RWPE1 (cell line): ENCODE measurements at regions not wholly inside any gene's neighbourhood (a gene's known extent, or its start where the extent isn't known, plus 50 kb on each side); places are given as distances from the start of the nearest gene placed in this dataset.

Experiments
- CTCF ChIA-PET: fragments of 350-600 bp; sonication (Branson Sonifier 250); formaldehyde crosslinking; extraction: SDS; loops from one replicate; lab custom pipeline; 2021; lab: Yijun Ruan, JAX
- POLR2A ChIA-PET: fragments of 400-600 bp; formaldehyde crosslinking; extraction: SDS; loops from one replicate; lab custom pipeline; 2020; ENCODE audit warnings: antibody characterized with exemption; ENCODE audit not compliant: low non-redundant PET; lab: Yijun Ruan, JAX
- DNase-seq: peaks from one replicate; pipeline ENCODE4 v3.0.0; 2012; ENCODE audit warnings: low spot score
- H3K27ac ChIP-seq: fragments of 450-650 bp; 2 replicates; pipeline ENCODE4 v1.5.1; 2017
- CTCF ChIP-seq: fragments of 450-650 bp; conservative IDR thresholded peaks from 2 replicates; pipeline ENCODE4 v1.5.1; 2017; ENCODE audit warnings: low read depth, mild to moderate bottlenecking

- CTCF ChIA-PET = no interaction called here
- no peak for TF ChIP-seq CTCF
- H3K27ac ChIP-seq = no peak overlapping the region
- no peak for DNase-seq
- POLR2A ChIA-PET = no interaction called here
These were observed 124.1 kb downstream of the SOX9 start for GRCh38 chr17:72244956-72245355.

GRCh38 chr17:72249441-72249840 is 128.6 kb downstream of the SOX9 start:
- DNase-seq = peak; percentile 39
- no peak for TF ChIP-seq CTCF
- POLR2A ChIA-PET = interaction anchor here (0.7 kb wide), 1 partner anchor 915 kb away, joined by 5 read pairs; no protein-coding TSS in a partner anchor
- CTCF ChIA-PET = no interaction called here
- no peak overlapping the region for H3K27ac ChIP-seq

GRCh38 chr17:72250206-72250605 is 129.4 kb downstream of the SOX9 start:
- no peak overlapping the region for H3K27ac ChIP-seq
- TF ChIP-seq CTCF = no peak
- POLR2A ChIA-PET = no interaction called here

GRCh38 chr17:72253597-72253996 is 132.8 kb downstream of the SOX9 start:
- POLR2A ChIA-PET = no interaction called here
- H3K27ac ChIP-seq = no peak overlapping the region
- CTCF ChIA-PET = no interaction called here
- DNase-seq = no peak
- TF ChIP-seq CTCF = no peak

More at GRCh38 chr17:72250206-72250605, 129.4 kb downstream of the SOX9 start:
- no peak for DNase-seq
- CTCF ChIA-PET = no interaction called here

GRCh38 chr17:72254808-72255449 is 134.1 kb downstream of the SOX9 start:
- CTCF ChIA-PET = interaction anchor here (0.7 kb wide), 1 partner anchor 47 kb away, joined by 3 read pairs; no protein-coding TSS in a partner anchor
- H3K27ac ChIP-seq = no peak overlapping the region
- peak; percentile 13 for DNase-seq
- TF ChIP-seq CTCF = no peak
- POLR2A ChIA-PET = no interaction called here

GRCh38 chr17:72255481-72255880 is 134.7 kb downstream of the SOX9 start:
- no peak for DNase-seq
- no peak overlapping the region for H3K27ac ChIP-seq
- ChIA-PET CTCF (interaction anchor here (0.7 kb wide), 1 partner anchor 48 kb away, joined by 3 read pairs; no protein-coding TSS in a partner anchor), POLR2A (no interaction called here)
- no peak for TF ChIP-seq CTCF
